ENCODE measurements at regions not wholly inside any gene's neighbourhood (a gene's known extent, or its start where the extent isn't known, plus 50 kb on each side); places are given as distances from the start of the nearest gene placed in this dataset.

- no peak for DNase-seq
Measured at GRCh38 chr12:45590646-45591045, 138.9 kb upstream of the ARID2 start.

GRCh38 chr12:45591635-45592034, 137.9 kb upstream of the ARID2 start:
- no peak for DNase-seq

GRCh38 chr12:45596366-45596765, 133.1 kb upstream of the ARID2 start:
- DNase-seq = no peak

- no peak for DNase-seq
Measured at GRCh38 chr12:45598336-45598735, 131.2 kb upstream of the ARID2 start.

- no peak for DNase-seq
Measured at GRCh38 chr12:45598761-45599160, 130.7 kb upstream of the ARID2 start.

- DNase-seq = no peak
Measured at GRCh38 chr12:45599196-45599595, 130.3 kb upstream of the ARID2 start.

- no peak for DNase-seq
Measured at GRCh38 chr12:45601390-45601789, 128.1 kb upstream of the ARID2 start.

GRCh38 chr12:45601888-45602287, 127.6 kb upstream of the ARID2 start:
- no peak for DNase-seq

GRCh38 chr12:45605624-45606023, 123.9 kb upstream of the ARID2 start:
- no peak for DNase-seq

- DNase-seq = no peak
Measured at GRCh38 chr12:45611061-45611460, 118.4 kb upstream of the ARID2 start.

GRCh38 chr12:45611495-45611894, 118.0 kb upstream of the ARID2 start:
- DNase-seq = no peak

GRCh38 chr12:45612044-45612794, 117.3 kb upstream of the ARID2 start:
- DNase-seq = no peak

- DNase-seq = no peak
Measured at GRCh38 chr12:45613296-45613695, 116.2 kb upstream of the ARID2 start.

- DNase-seq = no peak
Measured at GRCh38 chr12:45613855-45614254, 115.7 kb upstream of the ARID2 start.

GRCh38 chr12:45615268-45615667, 114.2 kb upstream of the ARID2 start:
- peak; percentile 17 for DNase-seq

GRCh38 chr12:45619736-45620135, 109.8 kb upstream of the ARID2 start:
- no peak for DNase-seq

- DNase-seq = no peak
Measured at GRCh38 chr12:45621703-45622102, 107.8 kb upstream of the ARID2 start.

- DNase-seq = no peak
Measured at GRCh38 chr12:45622210-45622937, 107.1 kb upstream of the ARID2 start.

- DNase-seq = no peak
Measured at GRCh38 chr12:45623221-45623620, 106.3 kb upstream of the ARID2 start.

- no peak for DNase-seq
Measured at GRCh38 chr12:45623940-45624339, 105.6 kb upstream of the ARID2 start.

- DNase-seq = no peak
Measured at GRCh38 chr12:45626965-45627364, 102.5 kb upstream of the ARID2 start.

GRCh38 chr12:45627407-45628069, 102.0 kb upstream of the ARID2 start:
- DNase-seq = no peak

GRCh38 chr12:45629292-45629691, 100.2 kb upstream of the ARID2 start:
- DNase-seq = no peak

GRCh38 chr12:45633733-45634132, 95.8 kb upstream of the ARID2 start:
- no peak for DNase-seq

Data from NCI-H748 treated with DMSO at 0.1 percent for 48 hours (cell line).